GM19043 (cell line): ENCODE measurements at regions not wholly inside any gene's neighbourhood (a gene's known extent, or its start where the extent isn't known, plus 50 kb on each side); places are given as distances from the start of the nearest gene placed in this dataset.

Experiments
- ATAC-seq: cut with Tn5 transposase; IDR thresholded peaks from one replicate; pipeline ENCODE4 v1.9.1; 2021; ENCODE audit warnings: low read depth; ENCODE audit not compliant: unreplicated experiment

DNA sequence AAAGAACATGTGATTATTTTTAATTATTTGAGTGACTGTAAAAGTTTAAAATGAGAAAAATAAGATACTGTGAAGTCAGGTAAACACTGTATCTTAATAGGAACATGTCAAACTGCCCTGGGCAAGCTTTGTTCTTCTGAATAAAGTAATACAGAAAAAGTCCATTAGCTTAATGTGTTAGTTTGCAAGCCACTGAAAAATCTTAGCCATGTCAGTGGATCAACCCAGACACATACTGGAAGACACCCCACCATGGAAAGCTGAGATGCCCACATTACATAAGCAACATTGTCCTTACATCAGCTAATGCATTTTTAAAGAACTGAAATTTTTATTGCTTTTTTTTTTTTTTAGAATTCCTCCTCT, 155.2 kb downstream of the BBOX1 start:
- no peak for ATAC-seq

DNA sequence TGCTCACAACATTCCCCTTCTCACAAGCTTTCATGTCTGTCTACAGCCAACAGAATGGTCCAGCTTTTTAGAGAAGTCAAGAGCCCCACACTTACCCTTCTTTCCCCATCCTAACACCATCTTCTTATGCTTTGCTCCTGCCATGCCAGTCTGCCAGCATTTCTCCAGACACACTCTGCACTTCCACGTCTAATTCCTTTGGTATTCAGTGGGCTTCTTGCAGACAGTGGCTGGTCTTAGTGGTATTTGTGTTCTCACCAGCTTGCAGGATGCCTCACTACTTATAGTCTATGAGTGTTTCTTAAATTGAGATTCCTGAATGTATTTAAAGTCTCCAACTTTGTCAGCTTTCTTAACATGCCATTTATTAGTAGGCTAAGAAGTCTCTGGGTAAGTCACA, 154.4 kb downstream of the BBOX1 start:
- ATAC-seq, result no peak

DNA sequence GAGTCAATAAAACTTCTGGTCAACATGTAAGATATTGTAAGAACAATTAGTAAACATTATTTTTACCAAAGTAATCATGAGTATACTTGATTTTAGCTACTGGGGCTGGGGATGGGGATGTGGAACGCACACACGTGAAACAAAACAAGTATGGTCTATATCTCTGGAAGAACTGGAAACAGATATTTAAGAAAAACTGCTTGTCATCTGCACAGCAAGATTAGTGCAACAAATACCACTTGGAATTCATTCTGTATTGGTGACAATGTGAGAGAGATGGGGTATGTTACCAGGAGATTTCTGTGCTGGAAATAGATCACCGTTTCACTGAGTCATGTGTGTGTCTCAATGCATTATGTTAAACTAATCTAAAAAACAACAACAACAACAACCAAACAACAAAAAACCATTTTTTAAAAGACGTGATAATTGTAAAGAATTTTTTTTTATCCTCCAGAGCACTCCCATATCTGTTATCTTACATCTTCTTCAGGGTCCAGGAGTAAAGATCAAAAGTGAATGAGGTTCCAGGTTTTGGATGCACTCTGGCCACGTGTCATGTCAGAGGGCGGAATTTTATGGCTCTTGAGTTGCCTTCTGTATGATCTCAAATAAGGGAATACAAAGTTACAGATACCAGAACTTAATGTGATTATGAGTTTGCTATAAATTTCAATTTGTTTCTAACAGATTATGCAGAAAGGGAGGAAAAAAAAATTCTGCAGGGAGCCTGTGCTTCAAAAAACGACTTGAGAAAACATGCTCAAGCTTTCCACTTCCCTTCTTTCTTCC, 153.0 kb downstream of the BBOX1 start:
- no peak for ATAC-seq

DNA sequence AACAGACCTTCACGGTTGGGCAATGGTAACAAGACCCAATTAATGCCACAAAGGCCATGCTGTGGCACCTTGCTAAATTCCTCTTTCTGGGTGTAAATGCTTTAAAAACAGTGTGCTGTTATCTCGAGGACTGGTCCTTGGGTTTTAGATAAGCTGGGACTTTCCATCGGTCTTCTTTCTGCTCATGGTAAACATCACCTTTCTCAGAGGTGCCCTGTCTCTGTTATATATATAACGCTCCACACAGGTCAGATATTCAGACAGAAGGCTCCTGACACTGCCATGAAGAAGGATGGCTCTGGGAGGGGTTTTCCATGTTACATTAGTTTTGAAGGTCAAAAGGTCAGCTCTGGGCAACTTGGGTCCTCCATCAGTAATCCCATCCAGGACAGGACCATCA, 151.6 kb downstream of the BBOX1 start:
- ATAC-seq, result no peak

DNA sequence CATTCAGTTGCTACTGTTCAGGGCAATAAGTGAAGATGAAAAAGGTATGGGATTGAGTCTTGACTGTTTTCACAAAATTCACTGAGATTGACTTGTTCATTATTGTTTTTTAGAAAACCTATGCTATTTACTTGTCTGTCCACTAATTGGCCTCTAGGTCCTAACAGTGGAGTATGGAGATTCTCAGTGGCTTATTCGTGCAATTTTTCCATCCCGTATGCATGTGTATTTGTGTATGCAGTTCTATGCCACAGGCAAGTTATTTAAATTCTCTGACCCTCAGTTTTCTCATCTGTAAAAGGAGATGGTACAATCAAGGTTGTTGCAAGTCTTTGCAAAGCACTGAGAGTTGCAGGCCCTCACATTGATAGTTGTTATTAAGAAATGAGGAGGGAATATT, 151.0 kb downstream of the BBOX1 start:
- ATAC-seq, result no peak

DNA sequence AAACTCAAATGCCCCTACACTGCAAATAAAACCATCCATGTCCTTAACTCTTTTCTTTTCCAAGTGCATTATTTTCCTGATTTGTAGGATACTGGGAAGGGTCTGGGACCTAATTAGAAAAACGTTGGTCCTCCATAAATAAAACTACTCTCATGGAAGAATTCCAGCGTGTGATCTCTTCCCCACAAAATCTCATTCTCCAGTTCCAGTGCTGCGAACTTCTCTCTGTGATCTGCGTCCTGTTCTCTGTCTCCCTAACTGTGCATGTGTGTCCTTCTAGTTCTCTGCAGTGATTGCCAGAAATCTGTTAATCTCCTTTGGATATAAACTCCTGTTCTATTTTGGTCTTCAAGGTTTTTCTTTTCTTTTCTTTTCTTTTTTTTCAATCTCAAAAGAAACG, 148.1 kb downstream of the BBOX1 start:
- no peak for ATAC-seq

DNA sequence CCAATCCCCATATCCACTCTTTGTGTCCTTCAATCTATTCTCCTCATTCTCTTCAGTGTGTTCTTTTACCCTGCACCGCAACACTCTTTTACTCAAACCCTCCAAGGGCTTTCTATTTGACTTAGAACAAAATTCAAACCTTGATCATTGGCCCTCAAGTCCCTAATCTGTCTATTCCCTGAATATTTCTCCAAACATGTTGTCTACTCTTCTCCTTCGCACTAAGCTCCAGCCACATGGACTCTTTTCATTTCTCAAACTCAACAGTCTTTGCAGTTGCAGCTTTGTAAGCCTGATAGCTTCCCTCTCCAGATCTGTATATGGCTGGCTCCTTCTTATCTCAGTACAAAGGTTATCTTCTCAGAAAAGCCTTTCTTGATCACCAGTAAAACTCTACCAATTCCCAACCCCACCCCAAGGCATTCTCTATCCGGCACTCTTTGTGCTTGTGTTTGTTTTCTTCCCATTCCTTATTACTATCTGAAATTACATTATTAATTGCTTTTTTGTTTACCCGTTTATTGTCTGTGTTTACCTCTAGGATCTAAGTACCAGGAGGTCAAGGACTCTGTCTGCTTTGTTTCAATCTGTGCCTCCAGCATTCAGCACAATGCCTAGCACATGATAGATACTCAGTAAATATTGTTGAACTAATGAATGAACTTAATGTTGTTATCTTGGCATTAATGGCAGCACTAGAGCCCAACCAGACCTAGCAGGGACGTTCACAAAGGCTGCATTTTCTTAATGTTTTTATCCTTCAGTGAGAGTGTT, 147.4 kb downstream of the BBOX1 start:
- no peak for ATAC-seq

DNA sequence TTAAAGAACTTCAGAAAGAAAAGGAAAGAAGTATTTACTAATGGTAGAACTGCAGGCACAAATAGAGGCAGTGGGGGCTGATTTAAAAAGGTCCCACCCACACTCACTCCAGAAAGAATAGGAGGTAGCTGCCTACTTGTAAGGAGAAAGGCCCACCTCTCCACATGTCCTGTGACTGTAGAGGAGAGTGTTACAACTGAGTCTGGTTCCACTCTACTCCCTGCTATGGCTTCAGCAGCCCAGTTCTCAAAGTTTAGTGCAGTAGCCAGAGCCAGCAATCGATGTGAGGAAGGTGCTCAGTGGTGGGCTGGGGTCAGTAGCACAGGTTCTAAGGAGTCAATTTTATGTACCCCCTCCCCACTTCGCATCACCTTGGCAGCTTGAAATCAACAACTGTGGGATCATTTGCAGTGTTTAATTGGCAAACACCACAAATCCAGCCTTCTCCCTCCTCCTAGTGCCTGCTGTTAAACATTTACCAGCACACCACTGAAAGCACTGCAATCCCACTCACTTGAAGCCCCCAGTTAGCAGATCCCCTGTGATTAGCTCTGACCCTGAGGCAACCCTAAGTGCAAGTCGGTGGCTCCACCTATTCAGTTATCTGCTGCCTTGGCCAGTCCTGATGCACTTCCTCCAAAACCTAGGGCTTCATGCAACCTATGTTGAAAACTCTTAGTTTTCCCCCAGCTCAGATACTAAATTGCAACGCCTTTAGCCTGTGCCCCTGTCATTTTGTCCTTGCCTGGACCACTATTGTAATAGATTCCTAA, 146.6 kb downstream of the BBOX1 start:
- ATAC-seq, result no peak

DNA sequence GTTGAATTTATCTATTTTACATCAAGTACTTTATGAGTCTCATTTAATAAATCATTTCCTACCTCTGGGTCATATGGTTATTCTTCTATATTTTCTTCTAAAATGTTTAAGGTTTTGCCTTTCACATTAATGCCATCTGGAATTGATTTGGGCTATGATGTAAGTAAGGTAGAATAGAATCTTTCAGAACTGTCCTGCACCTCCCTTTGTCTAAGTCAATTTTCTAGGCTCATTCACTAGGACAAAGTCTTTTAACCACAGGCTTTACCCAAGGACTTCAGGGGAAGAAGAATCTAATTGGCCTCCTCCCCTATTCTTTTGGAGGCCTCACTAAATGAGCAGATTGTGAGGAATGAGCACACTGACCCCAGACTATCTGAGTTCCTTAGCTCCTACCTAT, 146.0 kb downstream of the BBOX1 start:
- ATAC-seq, result no peak

DNA sequence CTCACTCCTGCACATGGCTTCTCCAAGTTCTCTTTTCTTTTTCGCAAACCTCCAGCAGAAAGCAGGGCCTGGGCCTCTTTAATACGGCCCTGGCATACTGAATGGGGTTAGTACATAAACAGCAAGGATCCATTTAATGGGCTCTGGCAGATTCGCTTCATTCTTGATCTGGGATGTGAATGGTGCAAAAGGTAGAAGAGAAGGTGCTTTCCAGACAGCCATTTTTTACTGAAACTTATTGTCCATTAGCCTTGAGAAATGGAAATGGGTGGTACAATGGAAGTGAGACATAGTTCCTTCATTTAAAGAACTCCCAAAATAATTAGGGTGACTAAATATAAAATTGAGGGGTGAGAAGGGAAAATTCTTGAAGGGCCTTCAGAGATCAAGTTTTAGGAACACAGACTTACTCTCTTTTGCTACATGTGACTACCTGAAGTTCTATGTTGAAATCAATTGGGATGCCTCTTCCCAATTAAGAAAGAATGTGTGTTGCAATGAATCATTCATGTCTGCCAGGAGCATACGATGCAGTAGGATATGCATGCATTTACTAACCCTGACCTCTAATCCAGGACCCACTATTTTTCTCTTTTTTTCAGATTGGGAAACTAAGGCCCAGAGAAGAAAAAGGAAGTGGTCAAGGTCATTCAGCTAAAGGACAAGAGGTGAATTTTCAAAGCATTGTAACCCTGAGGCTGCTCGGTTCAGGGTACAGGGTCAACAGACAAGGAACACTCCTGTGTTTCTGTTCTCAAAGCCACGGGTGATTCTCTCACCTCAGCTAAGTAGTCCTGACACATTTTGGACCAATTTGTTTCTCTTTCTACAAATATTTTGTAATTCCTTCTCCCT, 144.1 kb downstream of the BBOX1 start:
- ATAC-seq, result no peak

DNA sequence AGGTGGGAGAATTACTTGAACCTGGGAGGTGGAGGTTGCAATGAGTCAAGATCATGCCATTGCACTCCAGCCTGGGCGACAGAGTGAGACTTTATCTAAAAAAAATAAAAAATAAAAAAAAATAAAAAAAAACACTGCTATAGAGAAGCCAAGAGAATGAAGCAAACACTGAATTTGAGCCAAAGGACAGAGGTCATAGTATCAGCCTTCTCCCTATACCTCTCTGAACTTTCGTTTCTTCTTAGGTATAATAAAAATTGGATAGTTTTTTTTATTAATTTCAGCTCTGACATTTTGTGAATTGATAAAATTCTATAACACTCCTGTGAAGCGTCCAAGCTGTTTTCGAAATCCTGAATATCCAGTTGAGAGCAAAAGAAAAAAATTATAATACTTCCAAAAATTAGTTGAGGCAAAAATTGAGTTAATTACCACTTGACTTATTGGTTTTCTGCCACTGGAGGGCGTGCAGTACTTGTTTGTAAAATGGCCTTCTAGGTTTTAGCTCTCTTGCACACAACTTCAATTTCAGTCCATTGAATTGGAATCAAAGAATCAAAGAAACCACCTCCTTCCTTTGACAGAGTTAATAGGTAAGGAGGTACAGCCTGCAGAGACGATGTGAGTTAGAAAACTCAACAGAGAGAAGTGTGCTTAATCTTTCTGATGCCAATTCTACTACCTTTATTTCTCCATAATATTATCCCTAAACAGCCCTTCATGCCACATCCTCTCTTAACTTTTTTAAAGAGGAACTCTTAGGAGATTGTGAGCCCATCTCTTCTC, 143.2 kb downstream of the BBOX1 start:
- no peak for ATAC-seq

DNA sequence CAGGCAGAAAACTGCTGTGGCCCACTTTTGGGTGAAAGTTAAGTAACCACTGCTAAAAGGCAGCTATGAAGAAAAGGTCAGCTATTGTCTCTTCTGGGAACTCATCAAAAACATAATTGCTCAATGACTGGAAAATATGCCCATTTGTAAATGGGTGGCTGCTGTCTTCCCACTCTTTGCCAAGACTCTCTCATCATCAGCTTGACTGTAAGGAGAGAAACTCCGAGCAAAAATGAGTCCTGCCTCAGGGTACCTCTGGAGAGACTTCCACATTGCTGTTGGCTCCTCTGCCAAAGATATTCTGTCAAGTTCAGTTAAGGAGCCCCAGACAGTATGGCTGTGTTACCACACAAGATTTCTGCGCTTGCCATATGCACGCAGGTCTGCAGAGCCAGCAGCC, 138.7 kb downstream of the BBOX1 start:
- no peak for ATAC-seq

DNA sequence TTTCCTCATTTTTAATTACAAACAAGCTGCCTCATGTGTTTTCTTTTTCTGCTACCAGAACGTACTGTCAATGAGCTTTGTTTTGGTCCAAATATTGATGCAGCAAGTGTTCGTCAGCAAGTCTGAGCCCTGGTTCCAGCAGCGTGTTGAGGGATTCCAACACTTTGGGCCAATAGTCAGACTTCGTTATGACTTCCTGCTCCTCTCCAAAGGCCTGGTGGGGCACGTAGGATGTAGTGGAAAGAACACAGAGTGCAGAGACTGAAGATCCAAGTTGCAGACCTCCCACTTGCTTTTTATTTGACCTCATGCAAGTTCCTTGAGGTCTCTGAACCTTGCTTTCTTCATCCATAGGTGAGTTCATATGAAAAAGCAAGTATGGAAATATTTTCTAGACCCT, 138.2 kb downstream of the BBOX1 start:
- no peak for ATAC-seq
